ENCODE measurements at regions not wholly inside any gene's neighbourhood (a gene's known extent, or its start where the extent isn't known, plus 50 kb on each side); places are given as distances from the start of the nearest gene placed in this dataset.

GRCh38 chr5:63111891-63112290 lies 533.3 kb downstream of the LRRC70 start:
- FAIRE-seq (no peak), DNase-seq (ENCODE audit: low read depth, low spot score) (no peak), ATAC-seq (no peak)
- POLR2A ChIA-PET: no interaction called here
- Histone ChIP-seq H3K4me1 (ENCODE audit: control insufficient read depth, insufficient read depth, low read length) (no peaks in the 10 kb centered on the region), H3K27me3 (replicated peaks in 1 of 2; ENCODE audit: control insufficient read depth in 2 of 2, insufficient read depth in 2 of 2, low read length in 1 of 2) (no peaks in the 10 kb centered on the region), H3K4me2 (ENCODE audit: control insufficient read depth, insufficient read depth) (no peak overlapping the region), H3K4me3 (no peak overlapping the region), H3K36me3 (ENCODE audit: control insufficient read depth in 2 of 2, insufficient read depth in 2 of 2, low read length in 1 of 2) (no peaks in the 10 kb centered on the region), H3K79me2 (ENCODE audit: control insufficient read depth, insufficient read depth, low read length) (no peaks in the 10 kb centered on the region), H3K9ac (ENCODE audit: control insufficient read depth, insufficient read depth, low read length) (no peak overlapping the region), H3K9me3 (replicated peaks; ENCODE audit: control insufficient read depth, insufficient read depth, low read length) (no peaks in the 10 kb centered on the region), H4K20me1 (ENCODE audit: control insufficient read depth, insufficient read depth) (no peaks in the 10 kb centered on the region), H2AFZ (ENCODE audit: control insufficient read depth, low read depth, low read length) (no peak overlapping the region), H3K27ac (ENCODE audit: control insufficient read depth, insufficient read depth) (no peak overlapping the region)
- SMC1A ChIA-PET (ENCODE audit: uncharacterized antibody, unreplicated experiment): no interaction called here
- intact Hi-C loops (cut with micrococcal nuclease; ENCODE audit: unreplicated experiment): no loop called here
- no TSS peak for BruUV-seq (replicated peaks)
- RAD21 ChIA-PET (ENCODE audit: unreplicated experiment): no interaction called here
- CTCF ChIA-PET: no interaction called here
- in situ Hi-C loops (cut with MboI): no loop called here
- no peak for TF ChIP-seq NFYA (IDR thresholded peaks at IDR 0.05; ENCODE audit: borderline replicate concordance, low read depth, low read length)
- TF ChIP-seq PRDM15 (CRISPR knock-in tag; IDR thresholded peaks at IDR 0.05): no peak
- no peak for TF ChIP-seq KLF5 (IDR thresholded peaks at IDR 0.05; ENCODE audit: partially characterized antibody)
- TF ChIP-seq USF1 (IDR thresholded peaks at IDR 0.05; ENCODE audit: borderline replicate concordance, extremely low read length, insufficient read depth, low read depth, low read length): no peak
- TF ChIP-seq SIX5 (IDR thresholded peaks at IDR 0.05; ENCODE audit: low read depth, low read length, severe bottlenecking): no peak
- no peak for TF ChIP-seq ZBTB11 (CRISPR knock-in tag; IDR thresholded peaks at IDR 0.05)
- TF ChIP-seq IRF4 (IDR thresholded peaks at IDR 0.05; ENCODE audit: low read depth, low read length): no peak
- TF ChIP-seq BACH1 (IDR thresholded peaks at IDR 0.05; ENCODE audit: borderline replicate concordance): no peak
- no peak for TF ChIP-seq POLR2A (IDR thresholded peaks at IDR 0.05; ENCODE audit: low read depth, low read length)
- no peak for TF ChIP-seq ZBTB4 (CRISPR knock-in tag; IDR thresholded peaks at IDR 0.05)
- TF ChIP-seq CHD1 (IDR thresholded peaks at IDR 0.05; ENCODE audit: low read depth, low read length): no peak
- no peak for TF ChIP-seq SMC3 (IDR thresholded peaks at IDR 0.05; ENCODE audit: borderline replicate concordance, low read length)
- TF ChIP-seq NFIC (IDR thresholded peaks at IDR 0.05; ENCODE audit: low read depth, low read length): no peak
- TF ChIP-seq BRCA1 (IDR thresholded peaks at IDR 0.05; ENCODE audit: low read depth, low read length): no peak
- TF ChIP-seq YBX1 (IDR thresholded peaks at IDR 0.05): no peak

Measured in GM12878 (cell line).